K562 (cell line): ENCODE measurements at regions not wholly inside any gene's neighbourhood (a gene's known extent, or its start where the extent isn't known, plus 50 kb on each side); places are given as distances from the start of the nearest gene placed in this dataset.

Experiments used
- ATF1 ChIP-seq, 2 experiments: fragments of 450-650 bp in 1 of 2; IDR thresholded peaks; 2 replicates each; pipeline ENCODE4 v1.6.1; 2016; ENCODE audit warnings: missing compliant biosample characterization in 1 of 2, missing genetic modification characterization in 1 of 2
- E2F1 ChIP-seq: sonication (generic); formaldehyde crosslinking; IDR thresholded peaks from 2 replicates; pipeline ENCODE4 v1.8.1; 2023; ENCODE audit warnings: mild to moderate bottlenecking, missing genetic modification reagents, moderate library complexity
- EP300 ChIP-seq: IDR thresholded peaks from 2 replicates; pipeline ENCODE4 v1.6.1; 2012; ENCODE audit warnings: low read length, improper control_type of control experiment
- HCFC1 ChIP-seq: IDR thresholded peaks from 2 replicates; pipeline ENCODE4 v1.6.1; 2012; ENCODE audit warnings: low read depth, low read length, improper control_type of control experiment
- HDAC1 ChIP-seq, 2 experiments: fragments of 450-650 bp; IDR thresholded peaks; 2 replicates each; pipeline ENCODE4 v1.6.1; 2016 to 2017; ENCODE audit warnings: inconsistent platforms in 1 of 2, mild to moderate bottlenecking in 1 of 2, moderate library complexity in 1 of 2
- KLF6 ChIP-seq: fragments of 250-450 bp; sonication (Bioruptor Pico); IDR thresholded peaks from 2 replicates; pipeline ENCODE4 v1.4.0; 2020; ENCODE audit warnings: mild to moderate bottlenecking, moderate library complexity, borderline replicate concordance
- PBX2 ChIP-seq, 2 experiments: IDR thresholded peaks in 1 of 2; conservative IDR thresholded peaks in 1 of 2; 2 replicates each; pipeline ENCODE4 v1.6.1; 2016; ENCODE audit warnings: low read depth in 2 of 2, mild to moderate bottlenecking in 1 of 2, missing compliant biosample characterization in 1 of 2, missing genetic modification characterization in 1 of 2, moderate library complexity in 1 of 2
- PHF21A ChIP-seq: fragments of 450-650 bp; IDR thresholded peaks from 2 replicates; pipeline ENCODE4 v1.6.1; 2017; ENCODE audit warnings: low read depth, borderline replicate concordance
- PHF8 ChIP-seq: fragments of 200-600 bp; sonication (generic); IDR thresholded peaks from 2 replicates; pipeline ENCODE4 v1.6.1; 2012; ENCODE audit warnings: mixed run types, mild to moderate bottlenecking, inconsistent platforms, low read length, moderate library complexity, borderline replicate concordance
- RBFOX2 ChIP-seq: fragments of 200-400 bp; formaldehyde crosslinking; IDR thresholded peaks from 2 replicates; pipeline ENCODE4 v1.6.1; 2017; ENCODE audit warnings: low read depth, mild to moderate bottlenecking, low read length, moderate library complexity
- TF ChIP-seq, protein P1 (sequence below): sonication (generic); formaldehyde crosslinking; IDR thresholded peaks from 2 replicates; pipeline ENCODE4 v1.8.0; 2022; ENCODE audit warnings: mild to moderate bottlenecking, missing genetic modification reagents
- TF ChIP-seq, protein P2 (sequence below): fragments of 150-350 bp; conservative IDR thresholded peaks from 2 replicates; pipeline ENCODE4 v1.6.1; 2014; ENCODE audit warnings: low read length
- TF ChIP-seq, protein P3 (sequence below): fragments of 450-650 bp; formaldehyde crosslinking; IDR thresholded peaks from 2 replicates; pipeline ENCODE4 v1.4.0; 2020; ENCODE audit warnings: mild to moderate bottlenecking, moderate library complexity
- TF ChIP-seq, protein P4 (sequence below): sonication (generic); formaldehyde crosslinking; IDR thresholded peaks from 2 replicates; pipeline ENCODE4 v1.8.0; 2022; ENCODE audit warnings: mild to moderate bottlenecking, missing genetic modification reagents

- TF ChIP-seq, protein P1, sequence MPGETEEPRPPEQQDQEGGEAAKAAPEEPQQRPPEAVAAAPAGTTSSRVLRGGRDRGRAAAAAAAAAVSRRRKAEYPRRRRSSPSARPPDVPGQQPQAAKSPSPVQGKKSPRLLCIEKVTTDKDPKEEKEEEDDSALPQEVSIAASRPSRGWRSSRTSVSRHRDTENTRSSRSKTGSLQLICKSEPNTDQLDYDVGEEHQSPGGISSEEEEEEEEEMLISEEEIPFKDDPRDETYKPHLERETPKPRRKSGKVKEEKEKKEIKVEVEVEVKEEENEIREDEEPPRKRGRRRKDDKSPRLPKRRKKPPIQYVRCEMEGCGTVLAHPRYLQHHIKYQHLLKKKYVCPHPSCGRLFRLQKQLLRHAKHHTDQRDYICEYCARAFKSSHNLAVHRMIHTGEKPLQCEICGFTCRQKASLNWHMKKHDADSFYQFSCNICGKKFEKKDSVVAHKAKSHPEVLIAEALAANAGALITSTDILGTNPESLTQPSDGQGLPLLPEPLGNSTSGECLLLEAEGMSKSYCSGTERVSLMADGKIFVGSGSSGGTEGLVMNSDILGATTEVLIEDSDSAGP (CRISPR knock-in tag): no peak
- TF ChIP-seq, protein P2, sequence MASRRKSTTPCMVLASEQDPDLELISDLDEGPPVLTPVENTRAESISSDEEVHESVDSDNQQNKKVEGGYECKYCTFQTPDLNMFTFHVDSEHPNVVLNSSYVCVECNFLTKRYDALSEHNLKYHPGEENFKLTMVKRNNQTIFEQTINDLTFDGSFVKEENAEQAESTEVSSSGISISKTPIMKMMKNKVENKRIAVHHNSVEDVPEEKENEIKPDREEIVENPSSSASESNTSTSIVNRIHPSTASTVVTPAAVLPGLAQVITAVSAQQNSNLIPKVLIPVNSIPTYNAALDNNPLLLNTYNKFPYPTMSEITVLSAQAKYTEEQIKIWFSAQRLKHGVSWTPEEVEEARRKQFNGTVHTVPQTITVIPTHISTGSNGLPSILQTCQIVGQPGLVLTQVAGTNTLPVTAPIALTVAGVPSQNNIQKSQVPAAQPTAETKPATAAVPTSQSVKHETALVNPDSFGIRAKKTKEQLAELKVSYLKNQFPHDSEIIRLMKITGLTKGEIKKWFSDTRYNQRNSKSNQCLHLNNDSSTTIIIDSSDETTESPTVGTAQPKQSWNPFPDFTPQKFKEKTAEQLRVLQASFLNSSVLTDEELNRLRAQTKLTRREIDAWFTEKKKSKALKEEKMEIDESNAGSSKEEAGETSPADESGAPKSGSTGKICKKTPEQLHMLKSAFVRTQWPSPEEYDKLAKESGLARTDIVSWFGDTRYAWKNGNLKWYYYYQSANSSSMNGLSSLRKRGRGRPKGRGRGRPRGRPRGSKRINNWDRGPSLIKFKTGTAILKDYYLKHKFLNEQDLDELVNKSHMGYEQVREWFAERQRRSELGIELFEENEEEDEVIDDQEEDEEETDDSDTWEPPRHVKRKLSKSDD: no peak
- TF ChIP-seq PBX2 (CRISPR knock-in tag; IDR thresholded peaks at IDR 0.05; ENCODE audit: low read depth) (no peak), PBX2 (tag; conservative IDR thresholded peaks at IDR 0.05; ENCODE audit: low read depth) (no peak), PHF21A (no peak), HDAC1 (IDR thresholded peaks at IDR 0.05) (peak in 1 of 2 experiments; percentile 37; a peak in 1 of 4 replicates), PHF8 (peak; percentile 15; the same call in 1 of the 2 replicates), RBFOX2 (peak; percentile 51), ATF1 (CRISPR knock-in tag; IDR thresholded peaks at IDR 0.05) (no peak), ATF1 (tag; IDR thresholded peaks at IDR 0.05) (0 out of 2 replicates have a peak, but pooled peaks have one; percentile 44), KLF6 (0 out of 2 replicates have a peak, but pooled peaks have one; percentile 8), E2F1 (no peak), EP300 (0 out of 2 replicates have a peak, but pooled peaks have one; percentile 1), HCFC1 (peak; percentile 16; the same call in 1 of the 2 replicates)
- TF ChIP-seq, protein P3, sequence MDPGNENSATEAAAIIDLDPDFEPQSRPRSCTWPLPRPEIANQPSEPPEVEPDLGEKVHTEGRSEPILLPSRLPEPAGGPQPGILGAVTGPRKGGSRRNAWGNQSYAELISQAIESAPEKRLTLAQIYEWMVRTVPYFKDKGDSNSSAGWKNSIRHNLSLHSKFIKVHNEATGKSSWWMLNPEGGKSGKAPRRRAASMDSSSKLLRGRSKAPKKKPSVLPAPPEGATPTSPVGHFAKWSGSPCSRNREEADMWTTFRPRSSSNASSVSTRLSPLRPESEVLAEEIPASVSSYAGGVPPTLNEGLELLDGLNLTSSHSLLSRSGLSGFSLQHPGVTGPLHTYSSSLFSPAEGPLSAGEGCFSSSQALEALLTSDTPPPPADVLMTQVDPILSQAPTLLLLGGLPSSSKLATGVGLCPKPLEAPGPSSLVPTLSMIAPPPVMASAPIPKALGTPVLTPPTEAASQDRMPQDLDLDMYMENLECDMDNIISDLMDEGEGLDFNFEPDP (CRISPR knock-in tag): no peak
- TF ChIP-seq, protein P4, sequence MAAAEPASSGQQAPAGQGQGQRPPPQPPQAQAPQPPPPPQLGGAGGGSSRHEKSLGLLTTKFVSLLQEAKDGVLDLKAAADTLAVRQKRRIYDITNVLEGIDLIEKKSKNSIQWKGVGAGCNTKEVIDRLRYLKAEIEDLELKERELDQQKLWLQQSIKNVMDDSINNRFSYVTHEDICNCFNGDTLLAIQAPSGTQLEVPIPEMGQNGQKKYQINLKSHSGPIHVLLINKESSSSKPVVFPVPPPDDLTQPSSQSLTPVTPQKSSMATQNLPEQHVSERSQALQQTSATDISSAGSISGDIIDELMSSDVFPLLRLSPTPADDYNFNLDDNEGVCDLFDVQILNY (CRISPR knock-in tag): no peak
Measured at GRCh38 chr16:85437166-85438052, 175.7 kb upstream of the GSE1 start (continued).
